GM19372 (cell line): ENCODE measurements at regions not wholly inside any gene's neighbourhood (a gene's known extent, or its start where the extent isn't known, plus 50 kb on each side); places are given as distances from the start of the nearest gene placed in this dataset.
A peak's percentile ranks its signal among the peaks of the same experiment; 100 is the strongest.

Source experiments
- ATAC-seq: cut with Tn5 transposase; IDR thresholded peaks from one replicate; pipeline ENCODE4 v1.9.1; 2021; ENCODE audit warnings: mild to moderate bottlenecking, low read depth, moderate library complexity; ENCODE audit not compliant: unreplicated experiment

GRCh38 chr13:95444006-95444730 is 108.4 kb upstream of the CLDN10 start:
- no peak for ATAC-seq

GRCh38 chr13:95445131-95445530 is 107.4 kb upstream of the CLDN10 start:
- ATAC-seq = no peak

GRCh38 chr13:95447814-95448213 is 104.7 kb upstream of the CLDN10 start:
- no peak for ATAC-seq

- no peak for ATAC-seq
Measured at GRCh38 chr13:95451656-95452055, 100.9 kb upstream of the CLDN10 start.

- no peak for ATAC-seq
Measured at GRCh38 chr13:95452375-95452774, 100.1 kb upstream of the CLDN10 start.

GRCh38 chr13:95455782-95456181 is 96.7 kb upstream of the CLDN10 start:
- ATAC-seq = no peak

- ATAC-seq = peak; percentile 1
Measured at GRCh38 chr13:95456815-95457214, 95.7 kb upstream of the CLDN10 start.

- ATAC-seq = peak; percentile 99
Measured at GRCh38 chr13:95457294-95457693, 95.2 kb upstream of the CLDN10 start.

GRCh38 chr13:95462801-95463200 is 89.7 kb upstream of the CLDN10 start:
- ATAC-seq = no peak

- ATAC-seq = peak; percentile 48
Measured at GRCh38 chr13:95463531-95463930, 89.0 kb upstream of the CLDN10 start.

GRCh38 chr13:95470574-95471366 is 81.8 kb upstream of the CLDN10 start:
- no peak for ATAC-seq

GRCh38 chr13:95471960-95472359 is 80.6 kb upstream of the CLDN10 start:
- peak; percentile 45 for ATAC-seq

GRCh38 chr13:95474992-95475391 is 77.5 kb upstream of the CLDN10 start:
- ATAC-seq = no peak

GRCh38 chr13:95477187-95477586 is 75.3 kb upstream of the CLDN10 start:
- ATAC-seq = no peak

- peak; percentile 12 for ATAC-seq
Measured at GRCh38 chr13:95479731-95480130, 72.8 kb upstream of the CLDN10 start.

- peak; percentile 45 for ATAC-seq
Measured at GRCh38 chr13:95480131-95480545, 72.4 kb upstream of the CLDN10 start.

GRCh38 chr13:95480791-95481780 is 71.4 kb upstream of the CLDN10 start:
- no peak for ATAC-seq

- no peak for ATAC-seq
Measured at GRCh38 chr13:95484052-95484451, 68.5 kb upstream of the CLDN10 start.

- no peak for ATAC-seq
Measured at GRCh38 chr13:95485045-95485517, 67.4 kb upstream of the CLDN10 start.

GRCh38 chr13:95485518-95486144 is 66.9 kb upstream of the CLDN10 start:
- no peak for ATAC-seq
